Superior temporal gyrus (tissue), 1 donor: ENCODE measurements at regions not wholly inside any gene's neighbourhood (a gene's known extent, or its start where the extent isn't known, plus 50 kb on each side); places are given as distances from the start of the nearest gene placed in this dataset.
"Not testable (repeated sequence)": the region's sequence is repeated elsewhere in the genome, so short reads cannot be mapped to it uniquely, and the experiment has no call there.

Experiments used
- DNase-seq: peaks from one replicate; pipeline ENCODE4 v3.0.0-alpha.2; 2016; ENCODE audit errors: extremely low spot score

- no peak for DNase-seq
These were observed 825.5 kb upstream of the ACVR2A start for GRCh38 chr2:147019311-147019710.

GRCh38 chr2:147017951-147018645 is 826.7 kb upstream of the ACVR2A start:
- DNase-seq = no peak

GRCh38 chr2:147016181-147016580 is 828.6 kb upstream of the ACVR2A start:
- no peak for DNase-seq

- DNase-seq = no peak
These were observed 829.2 kb upstream of the ACVR2A start for GRCh38 chr2:147015591-147015990.

GRCh38 chr2:147013696-147014392 is 831.0 kb upstream of the ACVR2A start:
- no peak for DNase-seq

- no peak for DNase-seq
These were observed 836.3 kb upstream of the ACVR2A start for GRCh38 chr2:147008481-147008880.

- DNase-seq = no peak
These were observed 838.1 kb upstream of the ACVR2A start for GRCh38 chr2:147006736-147007141.

- DNase-seq = no peak
These were observed 841.7 kb upstream of the ACVR2A start for GRCh38 chr2:147003081-147003480.

- DNase-seq = no peak
These were observed 842.6 kb upstream of the ACVR2A start for GRCh38 chr2:147002256-147002655.

GRCh38 chr2:147001061-147001460 is 843.8 kb upstream of the ACVR2A start:
- no peak for DNase-seq

- DNase-seq = not testable (repeated sequence)
These were observed 844.7 kb upstream of the ACVR2A start for GRCh38 chr2:147000151-147000550.

GRCh38 chr2:146997945-146998344 is 846.9 kb upstream of the ACVR2A start:
- no peak for DNase-seq

- no peak for DNase-seq
These were observed 847.3 kb upstream of the ACVR2A start for GRCh38 chr2:146997488-146997887.

- DNase-seq = peak; percentile 38
These were observed 850.6 kb upstream of the ACVR2A start for GRCh38 chr2:146994246-146994645.

GRCh38 chr2:146992466-146992865 is 852.4 kb upstream of the ACVR2A start:
- no peak for DNase-seq

GRCh38 chr2:146992057-146992456 is 852.8 kb upstream of the ACVR2A start:
- no peak for DNase-seq

GRCh38 chr2:146990311-146991054 is 854.3 kb upstream of the ACVR2A start:
- no peak for DNase-seq

- DNase-seq = no peak
These were observed 855.1 kb upstream of the ACVR2A start for GRCh38 chr2:146989741-146990140.

- DNase-seq = no peak
These were observed 856.8 kb upstream of the ACVR2A start for GRCh38 chr2:146987996-146988395.

- DNase-seq = no peak
These were observed 858.7 kb upstream of the ACVR2A start for GRCh38 chr2:146986161-146986560.

- no peak for DNase-seq
These were observed 859.1 kb upstream of the ACVR2A start for GRCh38 chr2:146985753-146986152.

GRCh38 chr2:146984014-146984413 is 860.8 kb upstream of the ACVR2A start:
- no peak for DNase-seq

GRCh38 chr2:146982393-146982846 is 862.4 kb upstream of the ACVR2A start:
- DNase-seq = no peak
